ENCODE measurements at regions not wholly inside any gene's neighbourhood (a gene's known extent, or its start where the extent isn't known, plus 50 kb on each side); places are given as distances from the start of the nearest gene placed in this dataset.

DNA sequence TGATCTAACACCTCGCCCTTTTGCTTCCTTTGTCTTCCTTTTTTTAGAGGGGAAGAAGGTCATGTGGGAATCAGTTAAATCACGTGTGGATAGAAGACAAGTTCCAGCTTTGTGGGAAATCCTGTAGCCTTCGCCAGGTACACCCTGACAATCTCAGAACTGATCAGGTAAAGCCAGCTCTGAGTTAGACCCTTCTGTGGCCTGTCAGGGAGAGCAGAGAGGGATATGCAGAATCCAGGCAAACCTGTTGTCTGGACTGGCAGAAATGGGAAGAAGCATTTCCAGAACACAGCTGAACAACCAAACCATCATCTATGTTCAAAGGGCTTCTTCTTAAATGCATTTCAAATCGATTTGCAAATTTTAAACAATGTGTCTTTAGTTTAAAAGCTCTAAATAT, 247.4 kb upstream of the FN1 start:
- TF ChIP-seq TAF1 (IDR thresholded peaks at IDR 0.05; ENCODE audit: borderline replicate concordance, low read depth, low read length) = no peak
- no peak for TF ChIP-seq CHD2 (IDR thresholded peaks at IDR 0.05; ENCODE audit: low read length, partially characterized antibody)
- no peak for TF ChIP-seq MEF2A (IDR thresholded peaks at IDR 0.05; ENCODE audit: borderline replicate concordance, low read depth)
- TF ChIP-seq RAD21 (IDR thresholded peaks at IDR 0.05; ENCODE audit: low read length) = no peak
- TF ChIP-seq, protein P1, sequence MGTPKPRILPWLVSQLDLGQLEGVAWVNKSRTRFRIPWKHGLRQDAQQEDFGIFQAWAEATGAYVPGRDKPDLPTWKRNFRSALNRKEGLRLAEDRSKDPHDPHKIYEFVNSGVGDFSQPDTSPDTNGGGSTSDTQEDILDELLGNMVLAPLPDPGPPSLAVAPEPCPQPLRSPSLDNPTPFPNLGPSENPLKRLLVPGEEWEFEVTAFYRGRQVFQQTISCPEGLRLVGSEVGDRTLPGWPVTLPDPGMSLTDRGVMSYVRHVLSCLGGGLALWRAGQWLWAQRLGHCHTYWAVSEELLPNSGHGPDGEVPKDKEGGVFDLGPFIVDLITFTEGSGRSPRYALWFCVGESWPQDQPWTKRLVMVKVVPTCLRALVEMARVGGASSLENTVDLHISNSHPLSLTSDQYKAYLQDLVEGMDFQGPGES (IDR thresholded peaks at IDR 0.05; ENCODE audit: low read depth, low read length) = no peak
- TF ChIP-seq, protein P2, sequence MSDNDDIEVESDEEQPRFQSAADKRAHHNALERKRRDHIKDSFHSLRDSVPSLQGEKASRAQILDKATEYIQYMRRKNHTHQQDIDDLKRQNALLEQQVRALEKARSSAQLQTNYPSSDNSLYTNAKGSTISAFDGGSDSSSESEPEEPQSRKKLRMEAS (IDR thresholded peaks at IDR 0.05; ENCODE audit: low read depth) = no peak
- TF ChIP-seq, protein P3, sequence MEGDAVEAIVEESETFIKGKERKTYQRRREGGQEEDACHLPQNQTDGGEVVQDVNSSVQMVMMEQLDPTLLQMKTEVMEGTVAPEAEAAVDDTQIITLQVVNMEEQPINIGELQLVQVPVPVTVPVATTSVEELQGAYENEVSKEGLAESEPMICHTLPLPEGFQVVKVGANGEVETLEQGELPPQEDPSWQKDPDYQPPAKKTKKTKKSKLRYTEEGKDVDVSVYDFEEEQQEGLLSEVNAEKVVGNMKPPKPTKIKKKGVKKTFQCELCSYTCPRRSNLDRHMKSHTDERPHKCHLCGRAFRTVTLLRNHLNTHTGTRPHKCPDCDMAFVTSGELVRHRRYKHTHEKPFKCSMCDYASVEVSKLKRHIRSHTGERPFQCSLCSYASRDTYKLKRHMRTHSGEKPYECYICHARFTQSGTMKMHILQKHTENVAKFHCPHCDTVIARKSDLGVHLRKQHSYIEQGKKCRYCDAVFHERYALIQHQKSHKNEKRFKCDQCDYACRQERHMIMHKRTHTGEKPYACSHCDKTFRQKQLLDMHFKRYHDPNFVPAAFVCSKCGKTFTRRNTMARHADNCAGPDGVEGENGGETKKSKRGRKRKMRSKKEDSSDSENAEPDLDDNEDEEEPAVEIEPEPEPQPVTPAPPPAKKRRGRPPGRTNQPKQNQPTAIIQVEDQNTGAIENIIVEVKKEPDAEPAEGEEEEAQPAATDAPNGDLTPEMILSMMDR (IDR thresholded peaks at IDR 0.05) = no peak

Data from SK-N-SH (cell line).